SU-DHL-6 (cell line): ENCODE measurements at regions not wholly inside any gene's neighbourhood (a gene's known extent, or its start where the extent isn't known, plus 50 kb on each side); places are given as distances from the start of the nearest gene placed in this dataset.

Experiments
- CTCF ChIP-seq: fragments of 200-600 bp; sonication (generic); IDR thresholded peaks from one replicate; pipeline ENCODE4 v1.5.1; 2017; ENCODE audit warnings: antibody characterized with exemption, mild to moderate bottlenecking, low read length, moderate library complexity; ENCODE audit not compliant: insufficient read depth, poor library complexity, severe bottlenecking
- EZH2phosphoT487 ChIP-seq: fragments of 200-600 bp; sonication (generic), shearing (Covaris generic); conservative IDR thresholded peaks from 2 replicates; pipeline ENCODE4 v1.6.1; 2018; ENCODE audit warnings: mild to moderate bottlenecking, antibody characterized with exemption, low read length, moderate library complexity, mixed read lengths

GRCh38 chr3:67920311-67920710 lies 265.9 kb upstream of the SUCLG2 start:
- TF ChIP-seq CTCF (no peak), EZH2phosphoT487 (no peak)
